ENCODE measurements at regions not wholly inside any gene's neighbourhood (a gene's known extent, or its start where the extent isn't known, plus 50 kb on each side); places are given as distances from the start of the nearest gene placed in this dataset.

GRCh38 chr3:94379264-94379663 lies 316.4 kb downstream of the NSUN3 start:
- H2BK15ac ChIP-seq (ENCODE audit: low read depth, poor library complexity, severe bottlenecking): no peak overlapping the region
- H4K8ac ChIP-seq (ENCODE audit: low read length): no peak overlapping the region
- no peak for DNase-seq
- no peaks in the 10 kb centered on the region for H3K36me3 ChIP-seq (ENCODE audit: control insufficient read depth in 1 of 2, insufficient read depth in 2 of 2, low read depth in 1 of 2, low read length in 2 of 2)
- H2AFZ ChIP-seq (ENCODE audit: low read depth, low read length): no peak overlapping the region
- H2BK12ac ChIP-seq (ENCODE audit: low read length in 2 of 2): no peak overlapping the region
- no peaks in the 10 kb centered on the region for H3K4me1 ChIP-seq (ENCODE audit: control insufficient read depth, insufficient read depth, low read depth, low read length)
- no peaks in the 10 kb centered on the region for H3K79me1 ChIP-seq (replicated peaks; ENCODE audit: low read length, poor library complexity, severe bottlenecking)
- H3K9ac ChIP-seq (ENCODE audit: low read length): no peak overlapping the region
- no peaks in the 10 kb centered on the region for H3K9me3 ChIP-seq (ENCODE audit: control insufficient read depth, low read length)
- no peak overlapping the region for H3K14ac ChIP-seq (ENCODE audit: low read length in 2 of 2)
- no peak overlapping the region for H3K4me3 ChIP-seq (ENCODE audit: insufficient read depth in 1 of 2, low read depth in 1 of 2, low read length in 2 of 2)
- no peak overlapping the region for H2AK5ac ChIP-seq (ENCODE audit: low read length, severe bottlenecking)
- no peak overlapping the region for H3K4ac ChIP-seq (ENCODE audit: low read depth in 1 of 2, low read length in 2 of 2)
- no peak overlapping the region for H2BK120ac ChIP-seq (ENCODE audit: low read depth, low read length)
- H3K27ac ChIP-seq (ENCODE audit: low read length, poor library complexity, severe bottlenecking): no peak overlapping the region
- H3K23ac ChIP-seq (ENCODE audit: low read length in 2 of 2): no peak overlapping the region
- H3K27me3 ChIP-seq (ENCODE audit: control insufficient read depth in 1 of 2, insufficient read depth in 1 of 2, low read length in 2 of 2): no peaks in the 10 kb centered on the region
- no peak overlapping the region for H3K18ac ChIP-seq (ENCODE audit: low read depth in 1 of 2, low read length in 2 of 2)
- no peak overlapping the region for H3K4me2 ChIP-seq (ENCODE audit: low read length, poor library complexity, severe bottlenecking)
- H2BK5ac ChIP-seq (ENCODE audit: low read depth, low read length, poor library complexity, severe bottlenecking): no peak overlapping the region
- H4K91ac ChIP-seq (ENCODE audit: low read length): no peak overlapping the region
- WGBS: 92% methylated on average over 2 of the region's 2 CpGs

- no peaks in the 10 kb centered on the region for H3K27me3 ChIP-seq (ENCODE audit: control insufficient read depth in 1 of 2, insufficient read depth in 1 of 2, low read length in 2 of 2)
- H3K27ac ChIP-seq (ENCODE audit: low read length, poor library complexity, severe bottlenecking): no peak overlapping the region
- H2AK5ac ChIP-seq (ENCODE audit: low read length, severe bottlenecking): no peak overlapping the region
- no peak overlapping the region for H2BK5ac ChIP-seq (ENCODE audit: low read depth, low read length, poor library complexity, severe bottlenecking)
- H4K8ac ChIP-seq (ENCODE audit: low read length): no peak overlapping the region
- H3K4ac ChIP-seq (ENCODE audit: low read depth in 1 of 2, low read length in 2 of 2): no peak overlapping the region
- WGBS: 87% methylated on average over 3 of the region's 5 CpGs
- H3K18ac ChIP-seq (ENCODE audit: low read depth in 1 of 2, low read length in 2 of 2): no peak overlapping the region
- H3K4me1 ChIP-seq (ENCODE audit: control insufficient read depth, insufficient read depth, low read depth, low read length): no peaks in the 10 kb centered on the region
- H2AFZ ChIP-seq (ENCODE audit: low read depth, low read length): no peak overlapping the region
- no peak overlapping the region for H4K91ac ChIP-seq (ENCODE audit: low read length)
- H2BK120ac ChIP-seq (ENCODE audit: low read depth, low read length): no peak overlapping the region
- no peak overlapping the region for H3K23ac ChIP-seq (ENCODE audit: low read length in 2 of 2)
- H3K14ac ChIP-seq (ENCODE audit: low read length in 2 of 2): no peak overlapping the region
- H3K4me2 ChIP-seq (ENCODE audit: low read length, poor library complexity, severe bottlenecking): no peak overlapping the region
- H3K36me3 ChIP-seq (ENCODE audit: control insufficient read depth in 1 of 2, insufficient read depth in 2 of 2, low read depth in 1 of 2, low read length in 2 of 2): no peaks in the 10 kb centered on the region
- no peak overlapping the region for H3K9ac ChIP-seq (ENCODE audit: low read length)
- H3K9me3 ChIP-seq (ENCODE audit: control insufficient read depth, low read length): no peaks in the 10 kb centered on the region
- no peaks in the 10 kb centered on the region for H3K79me1 ChIP-seq (replicated peaks; ENCODE audit: low read length, poor library complexity, severe bottlenecking)
- no peak overlapping the region for H2BK12ac ChIP-seq (ENCODE audit: low read length in 2 of 2)
- H3K4me3 ChIP-seq (ENCODE audit: insufficient read depth in 1 of 2, low read depth in 1 of 2, low read length in 2 of 2): no peak overlapping the region
- no peak overlapping the region for H2BK15ac ChIP-seq (ENCODE audit: low read depth, poor library complexity, severe bottlenecking)
- DNase-seq: no peak
Observed at GRCh38 chr3:94394885-94395284, 332.0 kb downstream of the NSUN3 start.

- DNase-seq: no peak
- H2BK5ac ChIP-seq (ENCODE audit: low read depth, low read length, poor library complexity, severe bottlenecking): no peak overlapping the region
- no peak overlapping the region for H3K27ac ChIP-seq (ENCODE audit: low read length, poor library complexity, severe bottlenecking)
- no peak overlapping the region for H3K4ac ChIP-seq (ENCODE audit: low read depth in 1 of 2, low read length in 2 of 2)
- H3K4me1 ChIP-seq (ENCODE audit: control insufficient read depth, insufficient read depth, low read depth, low read length): no peaks in the 10 kb centered on the region
- no peak overlapping the region for H2BK15ac ChIP-seq (ENCODE audit: low read depth, poor library complexity, severe bottlenecking)
- no peak overlapping the region for H2AK5ac ChIP-seq (ENCODE audit: low read length, severe bottlenecking)
- no peaks in the 10 kb centered on the region for H3K79me1 ChIP-seq (replicated peaks; ENCODE audit: low read length, poor library complexity, severe bottlenecking)
- no peak overlapping the region for H3K23ac ChIP-seq (ENCODE audit: low read length in 2 of 2)
- no peak overlapping the region for H3K14ac ChIP-seq (ENCODE audit: low read length in 2 of 2)
- no peak overlapping the region for H2AFZ ChIP-seq (ENCODE audit: low read depth, low read length)
- no peak overlapping the region for H4K8ac ChIP-seq (ENCODE audit: low read length)
- H3K9me3 ChIP-seq (ENCODE audit: control insufficient read depth, low read length): no peaks in the 10 kb centered on the region
- H4K91ac ChIP-seq (ENCODE audit: low read length): no peak overlapping the region
- no peak overlapping the region for H3K4me3 ChIP-seq (ENCODE audit: insufficient read depth in 1 of 2, low read depth in 1 of 2, low read length in 2 of 2)
- no peaks in the 10 kb centered on the region for H3K36me3 ChIP-seq (ENCODE audit: control insufficient read depth in 1 of 2, insufficient read depth in 2 of 2, low read depth in 1 of 2, low read length in 2 of 2)
- no peak overlapping the region for H3K4me2 ChIP-seq (ENCODE audit: low read length, poor library complexity, severe bottlenecking)
- H3K18ac ChIP-seq (ENCODE audit: low read depth in 1 of 2, low read length in 2 of 2): no peak overlapping the region
- H2BK12ac ChIP-seq (ENCODE audit: low read length in 2 of 2): no peak overlapping the region
- no peak overlapping the region for H3K9ac ChIP-seq (ENCODE audit: low read length)
- no peak overlapping the region for H2BK120ac ChIP-seq (ENCODE audit: low read depth, low read length)
- no peaks in the 10 kb centered on the region for H3K27me3 ChIP-seq (ENCODE audit: control insufficient read depth in 1 of 2, insufficient read depth in 1 of 2, low read length in 2 of 2)
Observed at GRCh38 chr3:94395851-94396250, 333.0 kb downstream of the NSUN3 start.

- WGBS: no CpG with 5 or more reads among the region's 1 CpG
- Histone ChIP-seq H2BK15ac (ENCODE audit: low read depth, poor library complexity, severe bottlenecking) (no peak overlapping the region), H4K91ac (ENCODE audit: low read length) (no peak overlapping the region), H3K23ac (ENCODE audit: low read length in 2 of 2) (no peak overlapping the region), H3K18ac (ENCODE audit: low read depth in 1 of 2, low read length in 2 of 2) (no peak overlapping the region), H3K9ac (ENCODE audit: low read length) (no peak overlapping the region), H3K36me3 (ENCODE audit: control insufficient read depth in 1 of 2, insufficient read depth in 2 of 2, low read depth in 1 of 2, low read length in 2 of 2) (no peaks in the 10 kb centered on the region), H3K27me3 (ENCODE audit: control insufficient read depth in 1 of 2, insufficient read depth in 1 of 2, low read length in 2 of 2) (no peaks in the 10 kb centered on the region), H3K4me3 (ENCODE audit: insufficient read depth in 1 of 2, low read depth in 1 of 2, low read length in 2 of 2) (no peak overlapping the region), H2BK120ac (ENCODE audit: low read depth, low read length) (no peak overlapping the region), H3K4me2 (ENCODE audit: low read length, poor library complexity, severe bottlenecking) (no peak overlapping the region), H3K27ac (ENCODE audit: low read length, poor library complexity, severe bottlenecking) (no peak overlapping the region), H3K79me1 (replicated peaks; ENCODE audit: low read length, poor library complexity, severe bottlenecking) (no peaks in the 10 kb centered on the region), H3K9me3 (ENCODE audit: control insufficient read depth, low read length) (no peaks in the 10 kb centered on the region), H3K14ac (ENCODE audit: low read length in 2 of 2) (no peak overlapping the region), H2AK5ac (ENCODE audit: low read length, severe bottlenecking) (no peak overlapping the region), H3K4me1 (ENCODE audit: control insufficient read depth, insufficient read depth, low read depth, low read length) (no peaks in the 10 kb centered on the region), H3K4ac (ENCODE audit: low read depth in 1 of 2, low read length in 2 of 2) (no peak overlapping the region), H2AFZ (ENCODE audit: low read depth, low read length) (no peak overlapping the region), H2BK5ac (ENCODE audit: low read depth, low read length, poor library complexity, severe bottlenecking) (no peak overlapping the region), H4K8ac (ENCODE audit: low read length) (no peak overlapping the region), H2BK12ac (ENCODE audit: low read length in 2 of 2) (no peak overlapping the region)
- no peak for DNase-seq
Observed at GRCh38 chr3:94398036-94398435, 335.2 kb downstream of the NSUN3 start.
